ENCODE measurements at regions not wholly inside any gene's neighbourhood (a gene's known extent, or its start where the extent isn't known, plus 50 kb on each side); places are given as distances from the start of the nearest gene placed in this dataset.

- H3K27ac ChIP-seq (ENCODE audit: low read depth in 2 of 2, low read length in 2 of 2): no peak overlapping the region
- DNase-seq: no peak
- TF ChIP-seq, protein P1, sequence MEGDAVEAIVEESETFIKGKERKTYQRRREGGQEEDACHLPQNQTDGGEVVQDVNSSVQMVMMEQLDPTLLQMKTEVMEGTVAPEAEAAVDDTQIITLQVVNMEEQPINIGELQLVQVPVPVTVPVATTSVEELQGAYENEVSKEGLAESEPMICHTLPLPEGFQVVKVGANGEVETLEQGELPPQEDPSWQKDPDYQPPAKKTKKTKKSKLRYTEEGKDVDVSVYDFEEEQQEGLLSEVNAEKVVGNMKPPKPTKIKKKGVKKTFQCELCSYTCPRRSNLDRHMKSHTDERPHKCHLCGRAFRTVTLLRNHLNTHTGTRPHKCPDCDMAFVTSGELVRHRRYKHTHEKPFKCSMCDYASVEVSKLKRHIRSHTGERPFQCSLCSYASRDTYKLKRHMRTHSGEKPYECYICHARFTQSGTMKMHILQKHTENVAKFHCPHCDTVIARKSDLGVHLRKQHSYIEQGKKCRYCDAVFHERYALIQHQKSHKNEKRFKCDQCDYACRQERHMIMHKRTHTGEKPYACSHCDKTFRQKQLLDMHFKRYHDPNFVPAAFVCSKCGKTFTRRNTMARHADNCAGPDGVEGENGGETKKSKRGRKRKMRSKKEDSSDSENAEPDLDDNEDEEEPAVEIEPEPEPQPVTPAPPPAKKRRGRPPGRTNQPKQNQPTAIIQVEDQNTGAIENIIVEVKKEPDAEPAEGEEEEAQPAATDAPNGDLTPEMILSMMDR (IDR thresholded peaks at IDR 0.05; ENCODE audit: borderline replicate concordance, extremely low read depth, insufficient read depth): no peak
- no peak overlapping the region for H3K4me3 ChIP-seq (ENCODE audit: low read length in 3 of 3)
- FAIRE-seq: no peak
- intact Hi-C loops (cut with DNase I): no loop called here
- no peaks in the 10 kb centered on the region for H3K36me3 ChIP-seq (ENCODE audit: control insufficient read depth in 2 of 3, insufficient read depth in 3 of 3, low read length in 3 of 3)
- H3K9me3 ChIP-seq (ENCODE audit: control insufficient read depth in 2 of 3, insufficient read depth in 1 of 3, low read length in 3 of 3): peaks cover 0 to 20% (median 3%) of the 10 kb centered on the region in 3 donors
- no peaks in the 10 kb centered on the region for H3K27me3 ChIP-seq (ENCODE audit: control insufficient read depth, insufficient read depth, low read length)
- no peak overlapping the region for H3K9ac ChIP-seq (ENCODE audit: low read length in 3 of 3)
- H3K4me1 ChIP-seq (ENCODE audit: control insufficient read depth in 2 of 3, insufficient read depth in 2 of 3, low read depth in 1 of 3, low read length in 3 of 3): no peaks in the 10 kb centered on the region
Observed at GRCh38 chr3:21174461-21174860, 576.5 kb downstream of the ZNF385D start.

DNA sequence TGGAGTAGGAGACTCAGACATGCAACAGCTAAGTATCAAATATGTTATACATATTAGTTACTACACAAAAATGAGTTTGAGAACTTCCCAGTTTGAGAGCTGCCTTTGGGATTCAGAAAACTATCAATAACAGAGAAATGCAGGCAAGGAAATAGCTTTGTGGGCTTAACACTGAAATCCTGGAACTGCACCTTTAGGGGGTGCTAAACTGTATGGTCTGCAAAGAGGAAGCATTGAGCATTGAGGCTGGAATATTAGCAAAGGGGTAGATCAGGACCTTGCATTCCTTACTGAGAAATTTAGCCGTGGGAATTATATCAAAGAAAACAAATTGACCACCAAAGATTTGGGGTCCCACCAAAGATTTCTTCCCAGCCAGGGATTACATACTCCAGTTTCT is 580.0 kb downstream of the ZNF385D start:
- Histone ChIP-seq H3K4me1 (ENCODE audit: control insufficient read depth in 2 of 3, insufficient read depth in 2 of 3, low read depth in 1 of 3, low read length in 3 of 3) (no peaks in the 10 kb centered on the region), H3K27ac (ENCODE audit: low read depth in 2 of 2, low read length in 2 of 2) (no peak overlapping the region), H3K4me3 (ENCODE audit: low read length in 3 of 3) (no peak overlapping the region), H3K27me3 (ENCODE audit: control insufficient read depth, insufficient read depth, low read length) (no peaks in the 10 kb centered on the region), H3K9me3 (ENCODE audit: control insufficient read depth in 2 of 3, insufficient read depth in 1 of 3, low read length in 3 of 3) (no peaks in the 10 kb centered on the region), H3K36me3 (ENCODE audit: control insufficient read depth in 2 of 3, insufficient read depth in 3 of 3, low read length in 3 of 3) (no peaks in the 10 kb centered on the region), H3K9ac (ENCODE audit: low read length in 3 of 3) (no peak overlapping the region)
- FAIRE-seq (no peak), DNase-seq (peak in 1 of 5 donors; percentile 16)
- TF ChIP-seq, protein P1 (IDR thresholded peaks at IDR 0.05; ENCODE audit: borderline replicate concordance, extremely low read depth, insufficient read depth): no peak
- intact Hi-C loops (cut with DNase I): no loop called here

GRCh38 chr3:21169948-21170347 is 581.1 kb downstream of the ZNF385D start:
- Histone ChIP-seq H3K9ac (ENCODE audit: low read length in 3 of 3) (no peak overlapping the region), H3K27ac (ENCODE audit: low read depth in 2 of 2, low read length in 2 of 2) (no peak overlapping the region), H3K27me3 (ENCODE audit: control insufficient read depth, insufficient read depth, low read length) (no peaks in the 10 kb centered on the region), H3K9me3 (ENCODE audit: control insufficient read depth in 2 of 3, insufficient read depth in 1 of 3, low read length in 3 of 3) (no peaks in the 10 kb centered on the region), H3K4me3 (ENCODE audit: low read length in 3 of 3) (no peak overlapping the region), H3K36me3 (ENCODE audit: control insufficient read depth in 2 of 3, insufficient read depth in 3 of 3, low read length in 3 of 3) (no peaks in the 10 kb centered on the region), H3K4me1 (ENCODE audit: control insufficient read depth in 2 of 3, insufficient read depth in 2 of 3, low read depth in 1 of 3, low read length in 3 of 3) (no peaks in the 10 kb centered on the region)
- FAIRE-seq (no peak), DNase-seq (no peak)
- TF ChIP-seq, protein P1 (IDR thresholded peaks at IDR 0.05; ENCODE audit: borderline replicate concordance, extremely low read depth, insufficient read depth): no peak
- intact Hi-C loops (cut with DNase I): no loop called here

- TF ChIP-seq, protein P1 (IDR thresholded peaks at IDR 0.05; ENCODE audit: borderline replicate concordance, extremely low read depth, insufficient read depth): no peak
- Histone ChIP-seq H3K4me1 (ENCODE audit: control insufficient read depth in 2 of 3, insufficient read depth in 2 of 3, low read depth in 1 of 3, low read length in 3 of 3) (no peaks in the 10 kb centered on the region), H3K9me3 (ENCODE audit: control insufficient read depth in 2 of 3, insufficient read depth in 1 of 3, low read length in 3 of 3) (no peaks in the 10 kb centered on the region), H3K27ac (ENCODE audit: low read depth in 2 of 2, low read length in 2 of 2) (no peak overlapping the region), H3K36me3 (ENCODE audit: control insufficient read depth in 2 of 3, insufficient read depth in 3 of 3, low read length in 3 of 3) (no peaks in the 10 kb centered on the region), H3K27me3 (ENCODE audit: control insufficient read depth, insufficient read depth, low read length) (no peaks in the 10 kb centered on the region), H3K4me3 (ENCODE audit: low read length in 3 of 3) (no peak overlapping the region), H3K9ac (ENCODE audit: low read length in 3 of 3) (no peak overlapping the region)
- no peak for FAIRE-seq
- no peak for DNase-seq
- intact Hi-C loops (cut with DNase I): no loop called here
Observed at GRCh38 chr3:21168471-21168870, 582.5 kb downstream of the ZNF385D start.
